ENCODE measurements at regions not wholly inside any gene's neighbourhood (a gene's known extent, or its start where the extent isn't known, plus 50 kb on each side); places are given as distances from the start of the nearest gene placed in this dataset.

DNA sequence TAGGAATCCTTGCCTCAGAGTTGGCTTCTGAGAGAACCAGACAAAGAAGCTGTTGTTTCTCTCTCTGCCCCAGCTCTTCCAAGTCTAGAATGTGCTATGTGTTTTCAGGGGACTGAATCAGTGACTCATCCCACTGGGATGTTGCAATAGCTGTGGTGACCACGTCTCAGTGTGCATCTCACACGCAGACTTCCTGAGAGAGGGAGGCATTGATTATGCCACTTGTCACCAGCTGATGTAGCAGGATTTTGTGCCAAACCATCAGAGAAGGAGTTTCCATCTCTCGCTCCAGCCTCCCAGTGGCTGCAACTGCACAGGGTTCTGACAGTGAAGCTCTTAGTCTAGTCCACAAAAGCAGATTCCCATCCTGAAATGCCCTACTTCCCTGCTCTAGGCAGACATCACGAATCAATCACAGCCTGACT, 455.8 kb downstream of the MIAT start:
- TF ChIP-seq, protein P1, sequence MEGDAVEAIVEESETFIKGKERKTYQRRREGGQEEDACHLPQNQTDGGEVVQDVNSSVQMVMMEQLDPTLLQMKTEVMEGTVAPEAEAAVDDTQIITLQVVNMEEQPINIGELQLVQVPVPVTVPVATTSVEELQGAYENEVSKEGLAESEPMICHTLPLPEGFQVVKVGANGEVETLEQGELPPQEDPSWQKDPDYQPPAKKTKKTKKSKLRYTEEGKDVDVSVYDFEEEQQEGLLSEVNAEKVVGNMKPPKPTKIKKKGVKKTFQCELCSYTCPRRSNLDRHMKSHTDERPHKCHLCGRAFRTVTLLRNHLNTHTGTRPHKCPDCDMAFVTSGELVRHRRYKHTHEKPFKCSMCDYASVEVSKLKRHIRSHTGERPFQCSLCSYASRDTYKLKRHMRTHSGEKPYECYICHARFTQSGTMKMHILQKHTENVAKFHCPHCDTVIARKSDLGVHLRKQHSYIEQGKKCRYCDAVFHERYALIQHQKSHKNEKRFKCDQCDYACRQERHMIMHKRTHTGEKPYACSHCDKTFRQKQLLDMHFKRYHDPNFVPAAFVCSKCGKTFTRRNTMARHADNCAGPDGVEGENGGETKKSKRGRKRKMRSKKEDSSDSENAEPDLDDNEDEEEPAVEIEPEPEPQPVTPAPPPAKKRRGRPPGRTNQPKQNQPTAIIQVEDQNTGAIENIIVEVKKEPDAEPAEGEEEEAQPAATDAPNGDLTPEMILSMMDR (IDR thresholded peaks at IDR 0.05): no peak
- no peak for TF ChIP-seq POLR2A (IDR thresholded peaks at IDR 0.05)

Measured in Peyer's patch (tissue), 4 donors.